Caco-2 (cell line): ENCODE measurements at regions not wholly inside any gene's neighbourhood (a gene's known extent, or its start where the extent isn't known, plus 50 kb on each side); places are given as distances from the start of the nearest gene placed in this dataset.

ENCODE experiments used
- BruUV-seq: library from RNA; stranded (reverse); fragments of 400-500 nt; replicated peaks from 2 replicates; lab custom pipeline; 2021; lab: Mats Ljungman, UMichigan
- CTCF ChIA-PET: fragments of 300-600 bp; sonication (Branson Sonifier 250); formaldehyde crosslinking; loops from one replicate; lab custom pipeline; 2022; ENCODE audit warnings: antibody characterized with exemption; lab: Charles Lee
- POLR2A ChIA-PET: fragments of 300-600 bp; sonication (Branson Sonifier 250); formaldehyde crosslinking; loops from one replicate; lab custom pipeline; 2022; ENCODE audit warnings: antibody characterized with exemption; lab: Charles Lee
- DNase-seq, 2 experiments: peaks; one replicate each; pipeline versions ENCODE4 v3.0.0 to v3.0.0-alpha.2; 2020 to 2022
- H3K27me3 ChIP-seq: replicated peaks from 2 replicates; pipeline ENCODE4 v1.6.0; 2011; ENCODE audit warnings: low read length; ENCODE audit not compliant: control insufficient read depth, insufficient read depth
- H3K36me3 ChIP-seq: 2 replicates; pipeline ENCODE4 v1.5.1; 2011; ENCODE audit warnings: low read length; ENCODE audit not compliant: control insufficient read depth, insufficient read depth
- H3K4me1 ChIP-seq: fragments of 250-450 bp; sonication (Bioruptor Pico); 2 replicates; pipeline ENCODE4 v1.5.1; 2020; ENCODE audit warnings: mild to moderate bottlenecking
- H3K4me3 ChIP-seq: 2 replicates; pipeline ENCODE4 v1.5.1; 2011; ENCODE audit warnings: low read depth, mild to moderate bottlenecking, control low read depth, low read length
- H3K9me3 ChIP-seq: fragments of 250-450 bp; sonication (Bioruptor Pico); 2 replicates; pipeline ENCODE4 v1.5.1; 2020; ENCODE audit warnings: mild to moderate bottlenecking, moderate library complexity
- H3K27ac Mint-ChIP-seq: one replicate; pipeline ENCODE4 v1.8.0; 2022; ENCODE audit warnings: mixed read lengths; ENCODE audit not compliant: unreplicated experiment
- H3K27me3 Mint-ChIP-seq: one replicate; pipeline ENCODE4 v1.8.0; 2022; ENCODE audit warnings: mixed read lengths; ENCODE audit not compliant: insufficient read depth, unreplicated experiment
- H3K36me3 Mint-ChIP-seq: one replicate; pipeline ENCODE4 v1.8.0; 2022; ENCODE audit warnings: mild to moderate bottlenecking, mixed read lengths; ENCODE audit not compliant: insufficient read depth, unreplicated experiment
- H3K4me1 Mint-ChIP-seq: one replicate; pipeline ENCODE4 v1.8.0; 2022; ENCODE audit warnings: low read depth, mixed read lengths; ENCODE audit not compliant: unreplicated experiment
- H3K4me3 Mint-ChIP-seq: one replicate; pipeline ENCODE4 v1.8.0; 2022; ENCODE audit warnings: mild to moderate bottlenecking, moderate library complexity, mixed read lengths; ENCODE audit not compliant: unreplicated experiment
- H3K9me3 Mint-ChIP-seq: one replicate; pipeline ENCODE4 v1.8.0; 2022; ENCODE audit warnings: mixed read lengths; ENCODE audit not compliant: unreplicated experiment
- CTCF ChIP-seq, 2 experiments: fragments of 200-600 bp in 1 of 2; IDR thresholded peaks; 1 replicate in 1 of 2; 2 replicates in 1 of 2; pipeline versions ENCODE4 v1.5.1 to v1.8.0; 2011 to 2022; ENCODE audit warnings: antibody characterized with exemption in 1 of 2, control low read depth in 1 of 2, inconsistent platforms in 1 of 2, low read depth in 1 of 2, low read length in 1 of 2, mild to moderate bottlenecking in 1 of 2, moderate library complexity in 1 of 2; ENCODE audit not compliant: insufficient read depth in 1 of 2, severe bottlenecking in 1 of 2, unreplicated experiment in 1 of 2
- intact Hi-C: fragments of 100-400 bp; cut with micrococcal nuclease; formaldehyde crosslinking; loops from one replicate; pipeline ENCODE4 v1.10.0; 2022; ENCODE audit not compliant: unreplicated experiment

DNA sequence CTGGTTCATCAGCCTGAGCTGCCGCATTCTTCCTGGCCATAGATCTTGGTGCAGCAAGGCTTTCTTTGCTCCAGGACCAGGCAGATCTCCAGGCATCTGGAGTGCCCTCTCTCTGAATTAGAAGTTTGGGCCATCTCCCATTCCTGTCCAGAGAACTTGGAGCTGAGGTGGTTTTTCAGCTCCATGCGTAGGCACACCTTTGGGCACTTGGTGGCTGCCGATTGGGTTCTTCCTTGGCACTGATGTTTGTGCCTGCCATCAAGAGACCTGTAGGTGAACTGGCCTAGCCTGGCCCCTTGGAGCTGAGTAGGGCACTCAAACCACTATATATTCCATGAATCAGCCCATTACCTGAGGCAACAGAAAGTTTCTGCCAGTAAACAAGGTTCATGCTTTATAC is 206.0 kb upstream of the PCDH17 start:
- Histone ChIP-seq H3K36me3 (no peaks in the 10 kb centered on the region), H3K4me1 (no peaks in the 10 kb centered on the region), H3K27me3 (no peaks in the 10 kb centered on the region), H3K9me3 (no peaks in the 10 kb centered on the region), H3K4me3 (no peak overlapping the region)
- Mint-ChIP-seq H3K4me3 (no peak overlapping the region), H3K4me1 (no peaks in the 10 kb centered on the region), H3K27me3 (no peaks in the 10 kb centered on the region), H3K27ac (no peak overlapping the region), H3K9me3 (peaks cover under 1% of the 10 kb centered on the region), H3K36me3 (no peaks in the 10 kb centered on the region)
- BruUV-seq, result no TSS peak
- no peak for TF ChIP-seq CTCF (IDR thresholded peaks at IDR 0.05; ENCODE audit: insufficient read depth in 1 of 2, low read depth in 1 of 2, low read length in 1 of 2, severe bottlenecking in 1 of 2, unreplicated experiment in 1 of 2)
- ChIA-PET CTCF (no interaction called here), POLR2A (no interaction called here)
- DNase-seq, result no peak
- intact Hi-C loops, result no loop called here

- no peaks in the 10 kb centered on the region for H3K27me3 ChIP-seq
- Mint-ChIP-seq H3K27me3 (peaks cover 5% of the 10 kb centered on the region), H3K4me1 (no peaks in the 10 kb centered on the region), H3K9me3 (no peaks in the 10 kb centered on the region), H3K36me3 (no peaks in the 10 kb centered on the region), H3K4me3 (no peak overlapping the region), H3K27ac (no peak overlapping the region)
- intact Hi-C loops, result no loop called here
- TF ChIP-seq CTCF (IDR thresholded peaks at IDR 0.05; ENCODE audit: insufficient read depth in 1 of 2, low read depth in 1 of 2, low read length in 1 of 2, severe bottlenecking in 1 of 2, unreplicated experiment in 1 of 2), result no peak
- no peaks in the 10 kb centered on the region for H3K9me3 ChIP-seq
- BruUV-seq, result no TSS peak
- no peaks in the 10 kb centered on the region for H3K36me3 ChIP-seq
- no peak for DNase-seq
- no peak overlapping the region for H3K4me3 ChIP-seq
- ChIA-PET POLR2A (no interaction called here), CTCF (no interaction called here)
- H3K4me1 ChIP-seq, result no peaks in the 10 kb centered on the region
These were observed 194.0 kb upstream of the PCDH17 start for GRCh38 chr13:57437587-57437986.

- no peak for DNase-seq
- H3K9me3 Mint-ChIP-seq, result no peaks in the 10 kb centered on the region
- POLR2A ChIA-PET, result no interaction called here
- intact Hi-C loops, result no loop called here
- no peak overlapping the region for H3K4me3 Mint-ChIP-seq
- Histone ChIP-seq H3K36me3 (no peaks in the 10 kb centered on the region), H3K9me3 (no peaks in the 10 kb centered on the region), H3K4me1 (no peaks in the 10 kb centered on the region), H3K4me3 (no peak overlapping the region), H3K27me3 (no peaks in the 10 kb centered on the region)
- no peak overlapping the region for H3K27ac Mint-ChIP-seq
- CTCF ChIA-PET, result no interaction called here
- BruUV-seq, result no TSS peak
- peaks cover 5% of the 10 kb centered on the region for H3K27me3 Mint-ChIP-seq
- H3K36me3 Mint-ChIP-seq, result no peaks in the 10 kb centered on the region
- no peaks in the 10 kb centered on the region for H3K4me1 Mint-ChIP-seq
- no peak for TF ChIP-seq CTCF (IDR thresholded peaks at IDR 0.05; ENCODE audit: insufficient read depth in 1 of 2, low read depth in 1 of 2, low read length in 1 of 2, severe bottlenecking in 1 of 2, unreplicated experiment in 1 of 2)
These were observed 193.5 kb upstream of the PCDH17 start for GRCh38 chr13:57438072-57438471.
